ENCODE measurements at regions not wholly inside any gene's neighbourhood (a gene's known extent, or its start where the extent isn't known, plus 50 kb on each side); places are given as distances from the start of the nearest gene placed in this dataset.

DNA sequence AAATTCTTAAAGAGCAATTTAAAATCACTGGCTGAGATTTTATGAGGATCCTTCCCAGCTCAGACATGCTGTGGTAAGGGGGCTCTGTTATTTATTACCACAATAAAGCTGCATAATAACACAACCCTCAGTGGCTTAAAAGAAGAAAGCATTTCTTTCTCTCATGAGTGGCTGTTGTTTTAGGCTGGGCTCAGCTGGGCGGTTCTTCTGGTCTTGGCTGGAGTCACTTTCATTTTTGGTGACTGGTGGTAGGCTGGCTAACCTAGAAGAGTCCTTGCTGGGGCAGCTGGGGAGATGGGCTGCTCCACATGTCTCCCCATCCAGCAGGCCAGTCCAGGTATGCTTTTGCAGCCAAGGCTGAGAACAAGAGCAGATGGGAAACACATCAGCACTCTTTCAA is 113.0 kb upstream of the MSX1 start:
- no peak for DNase-seq
- Histone ChIP-seq H3K9me3 (no peaks in the 10 kb centered on the region), H3K4me2 (no peak overlapping the region), H3K9me2 (no peaks in the 10 kb centered on the region), H3K27me3 (ENCODE audit: insufficient read depth) (no peaks in the 10 kb centered on the region), H3K4me1 (ENCODE audit: control insufficient read depth in 1 of 2, insufficient read depth in 2 of 2, low read depth in 1 of 2, low read length in 1 of 2) (no peaks in the 10 kb centered on the region), H3K36me3 (replicated peaks in 1 of 2; ENCODE audit: control insufficient read depth in 1 of 2, insufficient read depth in 2 of 2, low read length in 1 of 2) (no peaks in the 10 kb centered on the region), H3F3A (replicated peaks; ENCODE audit: insufficient read depth) (no peaks in the 10 kb centered on the region), H4K20me1 (ENCODE audit: insufficient read depth) (no peaks in the 10 kb centered on the region), H3K9ac (no peak overlapping the region), H3K27ac (ENCODE audit: low read depth in 2 of 2, low read length in 1 of 2) (no peak overlapping the region), H2AFZ (ENCODE audit: low read depth) (no peak overlapping the region), H3K79me2 (ENCODE audit: insufficient read depth) (no peaks in the 10 kb centered on the region), H3K4me3 (ENCODE audit: low read depth in 2 of 2, low read length in 1 of 2) (no peak overlapping the region)
- TF ChIP-seq YY1 (IDR thresholded peaks at IDR 0.05; ENCODE audit: low read depth) (no peak), RXRA (IDR thresholded peaks at IDR 0.05; ENCODE audit: borderline replicate concordance, low read depth) (no peak), ELF1 (IDR thresholded peaks at IDR 0.05) (no peak), TCF12 (IDR thresholded peaks at IDR 0.05) (no peak), EZH2phosphoT487 (IDR thresholded peaks at IDR 0.05; ENCODE audit: borderline replicate concordance, low read depth) (no peak), MEF2A (IDR thresholded peaks at IDR 0.05; ENCODE audit: borderline replicate concordance, low read depth) (no peak)
- TF ChIP-seq, protein P1, sequence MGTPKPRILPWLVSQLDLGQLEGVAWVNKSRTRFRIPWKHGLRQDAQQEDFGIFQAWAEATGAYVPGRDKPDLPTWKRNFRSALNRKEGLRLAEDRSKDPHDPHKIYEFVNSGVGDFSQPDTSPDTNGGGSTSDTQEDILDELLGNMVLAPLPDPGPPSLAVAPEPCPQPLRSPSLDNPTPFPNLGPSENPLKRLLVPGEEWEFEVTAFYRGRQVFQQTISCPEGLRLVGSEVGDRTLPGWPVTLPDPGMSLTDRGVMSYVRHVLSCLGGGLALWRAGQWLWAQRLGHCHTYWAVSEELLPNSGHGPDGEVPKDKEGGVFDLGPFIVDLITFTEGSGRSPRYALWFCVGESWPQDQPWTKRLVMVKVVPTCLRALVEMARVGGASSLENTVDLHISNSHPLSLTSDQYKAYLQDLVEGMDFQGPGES (IDR thresholded peaks at IDR 0.05; ENCODE audit: low read depth, low read length) = no peak
- TF ChIP-seq, protein P2, sequence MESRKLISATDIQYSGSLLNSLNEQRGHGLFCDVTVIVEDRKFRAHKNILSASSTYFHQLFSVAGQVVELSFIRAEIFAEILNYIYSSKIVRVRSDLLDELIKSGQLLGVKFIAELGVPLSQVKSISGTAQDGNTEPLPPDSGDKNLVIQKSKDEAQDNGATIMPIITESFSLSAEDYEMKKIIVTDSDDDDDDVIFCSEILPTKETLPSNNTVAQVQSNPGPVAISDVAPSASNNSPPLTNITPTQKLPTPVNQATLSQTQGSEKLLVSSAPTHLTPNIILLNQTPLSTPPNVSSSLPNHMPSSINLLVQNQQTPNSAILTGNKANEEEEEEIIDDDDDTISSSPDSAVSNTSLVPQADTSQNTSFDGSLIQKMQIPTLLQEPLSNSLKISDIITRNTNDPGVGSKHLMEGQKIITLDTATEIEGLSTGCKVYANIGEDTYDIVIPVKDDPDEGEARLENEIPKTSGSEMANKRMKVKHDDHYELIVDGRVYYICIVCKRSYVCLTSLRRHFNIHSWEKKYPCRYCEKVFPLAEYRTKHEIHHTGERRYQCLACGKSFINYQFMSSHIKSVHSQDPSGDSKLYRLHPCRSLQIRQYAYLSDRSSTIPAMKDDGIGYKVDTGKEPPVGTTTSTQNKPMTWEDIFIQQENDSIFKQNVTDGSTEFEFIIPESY (IDR thresholded peaks at IDR 0.05; ENCODE audit: borderline replicate concordance, low read depth) = no peak
- TF ChIP-seq, protein P3, sequence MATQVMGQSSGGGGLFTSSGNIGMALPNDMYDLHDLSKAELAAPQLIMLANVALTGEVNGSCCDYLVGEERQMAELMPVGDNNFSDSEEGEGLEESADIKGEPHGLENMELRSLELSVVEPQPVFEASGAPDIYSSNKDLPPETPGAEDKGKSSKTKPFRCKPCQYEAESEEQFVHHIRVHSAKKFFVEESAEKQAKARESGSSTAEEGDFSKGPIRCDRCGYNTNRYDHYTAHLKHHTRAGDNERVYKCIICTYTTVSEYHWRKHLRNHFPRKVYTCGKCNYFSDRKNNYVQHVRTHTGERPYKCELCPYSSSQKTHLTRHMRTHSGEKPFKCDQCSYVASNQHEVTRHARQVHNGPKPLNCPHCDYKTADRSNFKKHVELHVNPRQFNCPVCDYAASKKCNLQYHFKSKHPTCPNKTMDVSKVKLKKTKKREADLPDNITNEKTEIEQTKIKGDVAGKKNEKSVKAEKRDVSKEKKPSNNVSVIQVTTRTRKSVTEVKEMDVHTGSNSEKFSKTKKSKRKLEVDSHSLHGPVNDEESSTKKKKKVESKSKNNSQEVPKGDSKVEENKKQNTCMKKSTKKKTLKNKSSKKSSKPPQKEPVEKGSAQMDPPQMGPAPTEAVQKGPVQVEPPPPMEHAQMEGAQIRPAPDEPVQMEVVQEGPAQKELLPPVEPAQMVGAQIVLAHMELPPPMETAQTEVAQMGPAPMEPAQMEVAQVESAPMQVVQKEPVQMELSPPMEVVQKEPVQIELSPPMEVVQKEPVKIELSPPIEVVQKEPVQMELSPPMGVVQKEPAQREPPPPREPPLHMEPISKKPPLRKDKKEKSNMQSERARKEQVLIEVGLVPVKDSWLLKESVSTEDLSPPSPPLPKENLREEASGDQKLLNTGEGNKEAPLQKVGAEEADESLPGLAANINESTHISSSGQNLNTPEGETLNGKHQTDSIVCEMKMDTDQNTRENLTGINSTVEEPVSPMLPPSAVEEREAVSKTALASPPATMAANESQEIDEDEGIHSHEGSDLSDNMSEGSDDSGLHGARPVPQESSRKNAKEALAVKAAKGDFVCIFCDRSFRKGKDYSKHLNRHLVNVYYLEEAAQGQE (IDR thresholded peaks at IDR 0.05; ENCODE audit: low read depth, low read length) = no peak
- POLR2A ChIA-PET = no interaction called here
- CTCF ChIA-PET = no interaction called here
- 27% methylated on average over 1 of the region's 1 CpG for WGBS (ENCODE audit: low lambda C conversion rate)

DNA sequence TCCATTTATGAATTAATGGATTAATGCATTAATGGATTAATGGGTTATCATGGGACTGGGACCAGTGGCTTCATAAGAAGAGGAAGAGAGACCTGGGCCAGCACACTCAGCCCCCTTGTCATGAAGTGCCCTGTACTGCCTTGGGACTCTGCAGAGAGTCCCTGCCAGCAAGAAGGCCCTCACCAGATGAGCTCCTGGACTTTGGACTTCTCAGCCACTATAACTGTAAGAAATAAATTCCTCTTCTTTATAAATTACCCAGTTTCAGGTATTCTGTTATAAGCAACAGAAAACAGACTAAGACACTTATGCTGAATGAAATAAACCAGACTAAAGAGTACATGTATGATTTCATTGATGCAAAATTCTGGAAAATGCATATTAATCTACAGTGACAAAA is 119.4 kb upstream of the MSX1 start:
- H3K27ac ChIP-seq (ENCODE audit: low read depth in 2 of 2, low read length in 1 of 2) = no peak overlapping the region
- no peak overlapping the region for H3K4me3 ChIP-seq (ENCODE audit: low read depth in 2 of 2, low read length in 1 of 2)
- no peak overlapping the region for H3K4me2 ChIP-seq
- H3K27me3 ChIP-seq (ENCODE audit: insufficient read depth) = no peaks in the 10 kb centered on the region
- POLR2A ChIA-PET = no interaction called here
- H3K9me2 ChIP-seq = no peaks in the 10 kb centered on the region
- no peak overlapping the region for H3K9ac ChIP-seq
- CTCF ChIA-PET = no interaction called here
- no peak overlapping the region for H2AFZ ChIP-seq (ENCODE audit: low read depth)
- no peaks in the 10 kb centered on the region for H3K36me3 ChIP-seq (replicated peaks in 1 of 2; ENCODE audit: control insufficient read depth in 1 of 2, insufficient read depth in 2 of 2, low read length in 1 of 2)
- H3K4me1 ChIP-seq (ENCODE audit: control insufficient read depth in 1 of 2, insufficient read depth in 2 of 2, low read depth in 1 of 2, low read length in 1 of 2) = no peaks in the 10 kb centered on the region
- H4K20me1 ChIP-seq (ENCODE audit: insufficient read depth) = no peaks in the 10 kb centered on the region
- DNase-seq = no peak
- H3F3A ChIP-seq (replicated peaks; ENCODE audit: insufficient read depth) = no peaks in the 10 kb centered on the region
- no peaks in the 10 kb centered on the region for H3K79me2 ChIP-seq (ENCODE audit: insufficient read depth)
- H3K9me3 ChIP-seq = no peaks in the 10 kb centered on the region
- no peak for TF ChIP-seq NFIC (IDR thresholded peaks at IDR 0.05; ENCODE audit: borderline replicate concordance)
- TF ChIP-seq MXI1 (IDR thresholded peaks at IDR 0.05; ENCODE audit: low read depth, low read length) = no peak
- no peak for TF ChIP-seq FOSL2 (IDR thresholded peaks at IDR 0.05; ENCODE audit: borderline replicate concordance, low read depth)
- TF ChIP-seq RCOR1 (IDR thresholded peaks at IDR 0.05; ENCODE audit: low read length) = no peak
- TF ChIP-seq, protein P2 (IDR thresholded peaks at IDR 0.05; ENCODE audit: borderline replicate concordance, low read depth) = no peak
- no peak for TF ChIP-seq ELF1 (IDR thresholded peaks at IDR 0.05)

All from SK-N-SH (cell line).